Stomach (tissue), 4 donors: ENCODE measurements at regions not wholly inside any gene's neighbourhood (a gene's known extent, or its start where the extent isn't known, plus 50 kb on each side); places are given as distances from the start of the nearest gene placed in this dataset.

Source experiments
- CTCF ChIP-seq, 7 experiments: fragments of 450-650 bp in 4 of 7; fragments of 200-600 bp in 3 of 7; sonication (generic) in 3 of 7; IDR thresholded peaks; one replicate each; pipeline ENCODE4 v1.5.1; 2016 to 2019; ENCODE audit warnings: antibody characterized with exemption in 7 of 7, control low read depth in 2 of 7, mild to moderate bottlenecking in 1 of 7
- EP300 ChIP-seq: sonication (generic); formaldehyde crosslinking; IDR thresholded peaks from one replicate; pipeline ENCODE4 v1.6.1; 2017; ENCODE audit warnings: antibody characterized with exemption
- POLR2A ChIP-seq, 4 donors: fragments of 450-650 bp; IDR thresholded peaks; one replicate each; pipeline ENCODE4 v1.6.1; 2016; ENCODE audit warnings: antibody characterized with exemption in 4 of 4, control low read depth in 2 of 4, mild to moderate bottlenecking in 1 of 4, moderate library complexity in 1 of 4
- POLR2AphosphoS5 ChIP-seq, 3 donors: sonication (generic); formaldehyde crosslinking; IDR thresholded peaks; one replicate each; pipeline ENCODE4 v1.6.1; 2016; ENCODE audit warnings: antibody characterized with exemption in 3 of 3

GRCh38 chr4:187887906-187888305 is 107.7 kb upstream of the ZFP42 start:
- no peak for TF ChIP-seq POLR2A (IDR thresholded peaks at IDR 0.05)
- TF ChIP-seq CTCF (IDR thresholded peaks at IDR 0.05) = no peak
- TF ChIP-seq EP300 = no peak
- TF ChIP-seq POLR2AphosphoS5 (IDR thresholded peaks at IDR 0.05) = no peak
